Loucy (cell line): ENCODE measurements at regions not wholly inside any gene's neighbourhood (a gene's known extent, or its start where the extent isn't known, plus 50 kb on each side); places are given as distances from the start of the nearest gene placed in this dataset.

ENCODE experiments used
- EZH2phosphoT487 ChIP-seq: fragments of 200-600 bp; IDR thresholded peaks from 2 replicates; pipeline ENCODE4 v1.6.1; 2018; ENCODE audit warnings: antibody characterized with exemption, mild to moderate bottlenecking, moderate library complexity, borderline replicate concordance
- TF ChIP-seq, protein P1 (sequence below): fragments of 200-600 bp; sonication (generic); conservative IDR thresholded peaks from 2 replicates; pipeline ENCODE4 v1.5.1; 2014; ENCODE audit warnings: mild to moderate bottlenecking, antibody characterized with exemption, low read length

DNA sequence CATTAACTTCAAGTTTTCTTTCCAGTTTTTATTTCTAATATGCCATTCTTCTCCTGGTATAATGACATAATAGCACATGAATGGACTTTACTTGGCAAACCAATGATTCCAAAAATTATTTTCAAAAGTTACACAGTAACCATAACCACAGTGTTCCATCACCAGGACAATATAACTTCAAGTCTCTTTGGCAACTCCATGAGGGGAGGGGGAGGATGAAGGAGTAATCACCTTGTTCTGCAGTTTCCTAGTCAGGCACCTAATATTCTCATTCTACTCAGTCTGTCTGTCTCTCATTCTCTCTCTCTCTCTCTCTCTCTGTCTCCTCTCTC is 66.6 kb downstream of the BTG1 start:
- TF ChIP-seq, protein P1, sequence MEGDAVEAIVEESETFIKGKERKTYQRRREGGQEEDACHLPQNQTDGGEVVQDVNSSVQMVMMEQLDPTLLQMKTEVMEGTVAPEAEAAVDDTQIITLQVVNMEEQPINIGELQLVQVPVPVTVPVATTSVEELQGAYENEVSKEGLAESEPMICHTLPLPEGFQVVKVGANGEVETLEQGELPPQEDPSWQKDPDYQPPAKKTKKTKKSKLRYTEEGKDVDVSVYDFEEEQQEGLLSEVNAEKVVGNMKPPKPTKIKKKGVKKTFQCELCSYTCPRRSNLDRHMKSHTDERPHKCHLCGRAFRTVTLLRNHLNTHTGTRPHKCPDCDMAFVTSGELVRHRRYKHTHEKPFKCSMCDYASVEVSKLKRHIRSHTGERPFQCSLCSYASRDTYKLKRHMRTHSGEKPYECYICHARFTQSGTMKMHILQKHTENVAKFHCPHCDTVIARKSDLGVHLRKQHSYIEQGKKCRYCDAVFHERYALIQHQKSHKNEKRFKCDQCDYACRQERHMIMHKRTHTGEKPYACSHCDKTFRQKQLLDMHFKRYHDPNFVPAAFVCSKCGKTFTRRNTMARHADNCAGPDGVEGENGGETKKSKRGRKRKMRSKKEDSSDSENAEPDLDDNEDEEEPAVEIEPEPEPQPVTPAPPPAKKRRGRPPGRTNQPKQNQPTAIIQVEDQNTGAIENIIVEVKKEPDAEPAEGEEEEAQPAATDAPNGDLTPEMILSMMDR = no peak
- no peak for TF ChIP-seq EZH2phosphoT487
